ENCODE measurements at regions not wholly inside any gene's neighbourhood (a gene's known extent, or its start where the extent isn't known, plus 50 kb on each side); places are given as distances from the start of the nearest gene placed in this dataset.

GRCh38 chr20:28616354-28616753 lies 2641.1 kb upstream of the DEFB115 start:
- TF ChIP-seq CTCF (IDR thresholded peaks at IDR 0.05) (no peak), POLR2A (IDR thresholded peaks at IDR 0.05) (no peak)

All from adrenal gland (tissue), 5 donors.